ENCODE measurements at regions not wholly inside any gene's neighbourhood (a gene's known extent, or its start where the extent isn't known, plus 50 kb on each side); places are given as distances from the start of the nearest gene placed in this dataset.

DNA sequence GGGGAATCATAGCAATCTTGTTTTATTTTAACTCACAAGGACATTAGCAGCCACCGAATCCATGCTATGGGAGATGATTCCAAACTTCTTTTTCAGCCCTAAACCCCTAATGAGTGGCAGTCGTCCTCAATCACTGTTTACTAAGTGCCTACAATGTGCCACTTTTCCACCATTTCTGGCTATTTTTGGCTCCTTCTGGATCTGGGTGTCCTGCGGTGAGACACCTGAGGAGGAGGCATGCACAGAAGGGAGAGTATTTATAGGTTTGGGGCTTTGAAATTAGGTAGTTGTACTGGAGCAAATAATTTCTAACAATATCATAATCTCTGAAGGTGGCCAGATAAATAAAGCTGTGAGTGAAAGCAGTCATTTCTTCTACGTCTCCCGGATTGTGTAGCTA, 1125.6 kb downstream of the BCL11B start:
- Histone ChIP-seq H3K4me3 (no peak overlapping the region), H3K9me3 (no peaks in the 10 kb centered on the region), H3K27ac (no peak overlapping the region), H3K27me3 (no peaks in the 10 kb centered on the region), H3K4me1 (no peaks in the 10 kb centered on the region), H3K36me3 (no peaks in the 10 kb centered on the region)
- no peak for DNase-seq
- intact Hi-C loops (cut with DNase I; ENCODE audit: low total_unique reads), result no loop called here
- TF ChIP-seq CTCF (IDR thresholded peaks at IDR 0.05), result no peak

GRCh38 chr14:98154254-98154653, 1117.7 kb downstream of the BCL11B start:
- H3K36me3 ChIP-seq, result no peaks in the 10 kb centered on the region
- no peak overlapping the region for H3K27ac ChIP-seq
- H3K27me3 ChIP-seq, result peaks cover 0 to 3% of the 10 kb centered on the region in 2 donors
- intact Hi-C loops (cut with DNase I; ENCODE audit: low total_unique reads), result no loop called here
- no peak for DNase-seq
- H3K4me3 ChIP-seq, result no peak overlapping the region
- H3K9me3 ChIP-seq, result no peaks in the 10 kb centered on the region
- TF ChIP-seq CTCF (IDR thresholded peaks at IDR 0.05), result no peak
- H3K4me1 ChIP-seq, result no peaks in the 10 kb centered on the region

DNA sequence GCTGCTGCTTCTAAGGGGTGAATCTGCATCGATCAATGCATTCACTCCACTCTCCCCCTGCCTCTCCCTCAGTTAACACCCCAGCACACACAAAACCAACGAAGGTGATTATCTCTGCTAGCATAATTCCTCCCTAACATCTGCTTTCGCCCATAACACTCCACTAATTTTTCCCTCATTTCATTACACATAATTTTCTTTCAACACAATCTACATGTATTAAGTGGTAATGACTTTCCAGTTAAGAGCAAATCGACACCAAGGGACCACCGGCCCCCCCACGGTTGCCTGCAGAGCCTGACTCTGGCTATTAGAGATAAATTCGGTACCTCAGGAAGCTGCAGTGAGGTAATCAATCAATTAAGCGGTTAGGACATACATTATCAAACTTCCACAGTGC, 1115.6 kb downstream of the BCL11B start:
- H3K4me3 ChIP-seq, result no peak overlapping the region
- DNase-seq, result no peak
- no peak for TF ChIP-seq CTCF (IDR thresholded peaks at IDR 0.05)
- peaks cover 0 to 3% of the 10 kb centered on the region in 2 donors for H3K27me3 ChIP-seq
- H3K9me3 ChIP-seq, result no peaks in the 10 kb centered on the region
- H3K4me1 ChIP-seq, result no peaks in the 10 kb centered on the region
- H3K27ac ChIP-seq, result no peak overlapping the region
- H3K36me3 ChIP-seq, result no peaks in the 10 kb centered on the region
- intact Hi-C loops (cut with DNase I; ENCODE audit: low total_unique reads), result no loop called here

DNA sequence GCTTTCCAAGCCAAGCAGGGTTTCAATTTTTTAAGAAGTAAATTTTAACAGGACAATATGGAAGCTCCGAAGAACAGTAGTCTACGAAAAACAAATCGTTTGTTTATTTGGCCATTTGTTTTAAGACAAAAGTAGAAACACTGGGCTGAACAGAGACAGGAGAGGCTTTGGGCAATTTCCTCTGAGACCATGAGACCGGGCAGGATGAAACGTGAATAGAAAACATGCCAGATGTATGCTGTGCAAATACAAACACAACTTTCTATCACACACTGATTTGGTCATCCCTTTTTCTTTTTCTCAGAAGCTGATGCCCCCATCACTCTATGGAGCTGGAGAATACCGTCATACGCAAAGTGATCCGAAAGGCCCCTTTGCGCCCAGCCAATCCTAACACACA, 1111.1 kb downstream of the BCL11B start:
- Histone ChIP-seq H3K27me3 (peaks cover 0 to 7% of the 10 kb centered on the region in 2 donors), H3K9me3 (no peaks in the 10 kb centered on the region), H3K4me1 (no peaks in the 10 kb centered on the region), H3K27ac (no peak overlapping the region), H3K4me3 (no peak overlapping the region), H3K36me3 (no peaks in the 10 kb centered on the region)
- no peak for DNase-seq
- TF ChIP-seq CTCF (IDR thresholded peaks at IDR 0.05), result no peak
- intact Hi-C loops (cut with DNase I; ENCODE audit: low total_unique reads), result no loop called here

DNA sequence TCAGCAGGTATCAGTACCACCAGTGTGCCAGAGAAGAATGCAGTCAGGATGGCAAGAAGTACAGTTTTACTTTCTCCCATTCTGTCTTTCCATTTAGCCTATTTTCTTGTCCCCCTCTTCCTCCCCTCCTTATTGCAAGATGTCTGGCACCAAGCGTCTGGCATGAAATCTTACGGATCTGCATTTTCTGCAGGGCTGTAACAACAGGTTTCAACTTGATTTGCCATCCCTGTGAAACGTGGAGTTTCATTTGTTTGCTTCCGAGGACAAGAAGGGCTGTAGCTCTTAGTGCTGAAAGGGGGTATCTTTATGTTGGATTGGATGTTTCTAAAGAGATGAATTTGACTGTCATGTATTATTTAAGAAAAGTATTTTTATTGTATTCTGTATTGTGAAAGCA, 1110.6 kb downstream of the BCL11B start:
- no peaks in the 10 kb centered on the region for H3K4me1 ChIP-seq
- H3K27ac ChIP-seq, result no peak overlapping the region
- H3K27me3 ChIP-seq, result peaks cover 0 to 7% of the 10 kb centered on the region in 2 donors
- no peaks in the 10 kb centered on the region for H3K9me3 ChIP-seq
- H3K36me3 ChIP-seq, result no peaks in the 10 kb centered on the region
- no peak for DNase-seq
- intact Hi-C loops (cut with DNase I; ENCODE audit: low total_unique reads), result no loop called here
- no peak for TF ChIP-seq CTCF (IDR thresholded peaks at IDR 0.05)
- no peak overlapping the region for H3K4me3 ChIP-seq
